Hindlimb muscle (tissue), 1 donor: ENCODE measurements at regions not wholly inside any gene's neighbourhood (a gene's known extent, or its start where the extent isn't known, plus 50 kb on each side); places are given as distances from the start of the nearest gene placed in this dataset.

Experiments used
- DNase-seq: peaks from one replicate; pipeline ENCODE4 v3.0.0-alpha.2; 2013

DNA sequence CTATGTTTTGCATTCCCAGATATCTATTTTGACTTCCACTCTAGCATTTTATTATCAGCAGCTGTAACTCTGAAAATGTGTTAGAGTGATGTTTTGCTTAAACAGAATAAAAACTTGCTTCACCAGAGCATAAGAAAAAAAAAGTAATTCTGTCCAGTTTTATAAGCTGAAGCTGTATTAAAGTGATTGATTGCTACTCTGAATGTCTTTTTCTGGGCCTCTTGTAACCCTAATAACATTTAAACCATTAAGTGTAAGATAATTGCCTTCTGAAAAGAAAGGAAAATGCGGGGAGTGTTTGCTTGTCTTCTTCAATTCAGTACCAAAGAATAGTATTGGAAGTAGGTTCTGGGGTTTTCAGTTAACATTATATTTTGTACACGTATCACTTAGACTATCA, 57.9 kb upstream of the UBE2E1 start:
- no peak for DNase-seq

DNA sequence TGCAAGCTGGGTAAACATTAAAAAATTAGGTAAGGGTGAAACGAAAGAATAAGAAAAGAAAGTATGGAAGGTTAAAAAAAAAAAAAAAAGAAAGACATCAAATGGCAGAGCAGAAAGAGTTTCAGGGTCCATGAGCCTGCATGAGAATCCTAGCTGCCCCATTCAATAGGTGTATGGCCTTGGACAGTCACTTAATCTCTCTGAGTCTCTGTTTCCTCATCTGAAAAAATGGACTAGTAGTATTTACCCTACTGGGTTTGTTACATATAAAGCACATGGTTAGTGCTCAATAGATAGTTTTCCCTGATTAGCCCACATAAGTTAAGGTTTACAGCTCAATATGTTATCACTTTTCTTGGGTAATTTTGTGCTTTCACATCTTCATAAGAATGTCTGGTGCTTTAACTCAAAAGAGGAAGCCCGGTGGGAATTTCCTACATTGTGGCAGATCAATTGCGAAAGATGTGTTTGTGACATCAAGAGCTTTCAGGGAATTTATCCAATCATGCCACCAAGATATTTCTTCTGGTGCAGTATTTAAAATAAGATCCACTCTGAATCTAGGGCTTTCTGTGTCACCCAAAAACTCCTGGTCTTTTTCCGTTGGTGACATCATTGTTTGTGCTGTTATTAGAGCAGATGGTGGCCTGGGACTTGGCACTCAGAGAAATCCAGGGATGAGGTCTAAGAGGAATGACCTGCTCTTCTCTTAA, 57.2 kb upstream of the UBE2E1 start:
- DNase-seq: peak; percentile 23

DNA sequence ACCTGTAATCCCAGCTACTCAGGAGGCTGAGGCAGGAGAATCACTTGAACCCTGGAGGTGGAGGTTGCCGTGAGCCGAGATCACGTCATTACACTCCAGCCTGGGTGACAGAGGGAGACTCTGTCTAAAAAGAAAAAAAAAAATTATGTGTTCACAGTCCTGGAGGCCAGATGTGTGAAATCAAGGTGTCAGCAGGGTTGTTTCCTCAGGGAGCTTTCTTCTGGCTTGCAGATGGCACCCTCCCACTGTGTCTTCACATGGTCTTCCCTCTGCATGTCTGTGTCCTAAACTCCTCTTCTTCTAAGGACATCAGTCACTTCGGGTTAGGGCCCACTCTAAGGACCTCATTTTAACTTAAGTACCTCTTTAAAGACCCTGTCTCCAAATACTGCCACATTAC, 56.1 kb upstream of the UBE2E1 start:
- no peak for DNase-seq

- no peak for DNase-seq
Measured at GRCh38 chr3:23750573-23751210, 55.1 kb upstream of the UBE2E1 start.

GRCh38 chr3:23751212-23751723, 54.5 kb upstream of the UBE2E1 start:
- no peak for DNase-seq

- no peak for DNase-seq
Measured at GRCh38 chr3:23752126-23752525, 53.6 kb upstream of the UBE2E1 start.

DNA sequence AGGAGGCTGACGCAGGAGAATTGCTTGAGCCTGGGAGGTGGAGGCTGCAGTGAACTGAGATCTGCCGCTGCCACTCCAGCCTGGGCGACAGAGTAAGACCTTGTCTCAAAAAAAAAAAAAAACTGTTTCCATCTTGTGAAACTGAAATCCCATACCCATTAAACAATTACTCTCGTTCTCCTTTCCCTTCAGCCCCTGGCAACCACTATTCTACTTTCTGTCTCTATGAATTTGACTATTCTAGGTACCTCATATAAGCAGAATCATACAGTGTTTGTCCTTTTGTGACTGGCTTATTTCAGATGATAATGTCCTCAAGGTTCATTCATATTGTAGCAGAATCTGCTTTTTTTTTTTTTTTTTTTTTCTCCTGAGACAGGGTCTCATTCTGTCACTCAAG, 51.5 kb upstream of the UBE2E1 start:
- no peak for DNase-seq
